EH (cell line): ENCODE measurements at regions not wholly inside any gene's neighbourhood (a gene's known extent, or its start where the extent isn't known, plus 50 kb on each side); places are given as distances from the start of the nearest gene placed in this dataset.

Source experiments
- DNase-seq: peaks from one replicate; pipeline ENCODE4 v3.0.0-alpha.2; 2015; ENCODE audit warnings: low read depth

DNA sequence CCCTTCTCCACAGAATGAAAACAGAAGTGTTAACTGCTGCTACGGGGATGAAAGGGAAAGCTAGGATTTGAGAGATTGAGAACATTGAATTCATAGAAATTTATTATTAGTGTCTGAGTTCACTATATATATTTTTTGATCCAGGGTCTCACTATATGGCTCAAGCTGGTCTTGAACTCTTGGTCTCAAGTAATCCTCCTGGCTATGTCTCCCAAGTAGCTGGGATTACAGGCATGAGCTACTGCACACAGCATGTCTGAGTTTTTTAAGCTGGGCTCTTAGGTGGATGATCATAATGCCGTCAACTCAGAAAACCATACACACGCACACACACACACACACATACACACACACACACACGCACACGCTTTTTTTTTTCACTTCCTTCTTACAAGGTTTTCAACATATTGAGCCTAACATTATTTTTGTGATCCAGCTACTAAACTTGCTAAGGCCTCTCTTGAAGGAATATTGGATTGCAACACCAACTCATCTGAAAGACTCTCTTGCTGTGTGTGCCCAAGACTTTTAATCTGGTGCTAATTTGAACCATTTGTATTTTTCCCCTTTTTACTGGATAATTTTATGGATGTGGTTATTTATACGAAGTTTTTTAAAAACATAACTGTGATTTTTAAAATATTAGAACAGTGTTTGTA is 1045.4 kb downstream of the DTWD2 start:
- DNase-seq, result peak; percentile 11

DNA sequence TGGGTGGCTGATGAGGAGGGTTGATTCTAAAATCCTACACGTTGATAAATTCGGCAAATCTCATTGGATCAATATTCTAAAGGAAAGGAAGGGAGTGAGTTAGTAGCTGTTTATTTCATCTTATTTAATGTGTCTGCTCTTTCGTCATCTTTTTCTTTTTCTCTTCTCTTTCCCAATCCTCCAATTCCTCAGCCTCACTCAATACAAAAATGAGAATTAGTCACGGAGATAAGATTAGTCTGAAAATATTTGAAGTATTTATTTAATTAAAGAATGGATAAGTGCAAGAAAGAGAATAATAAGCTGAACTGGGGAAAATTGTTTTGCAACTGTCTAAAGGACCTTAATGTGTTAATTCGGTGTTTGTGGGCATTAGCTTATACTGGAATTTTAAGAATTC is 1095.1 kb downstream of the DTWD2 start:
- DNase-seq, result peak; percentile 27

DNA sequence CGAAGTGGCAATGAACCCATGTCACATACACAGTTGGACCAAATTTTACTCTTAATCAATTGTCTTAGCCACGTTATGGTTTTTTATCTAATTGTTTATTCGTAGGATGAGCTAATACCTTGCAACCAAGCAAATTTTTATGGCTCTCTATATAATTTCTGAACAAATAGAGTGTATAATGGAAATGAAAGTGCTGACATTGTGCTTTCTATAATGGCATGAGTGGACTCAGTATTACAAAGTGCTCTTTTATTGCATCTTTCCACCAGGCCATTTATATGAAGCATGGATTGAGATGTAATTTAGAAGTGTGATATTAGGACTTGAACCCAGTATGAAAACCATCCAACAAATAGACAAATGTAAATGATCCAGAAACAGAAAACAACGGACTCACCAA is 1096.0 kb downstream of the DTWD2 start:
- no peak for DNase-seq

DNA sequence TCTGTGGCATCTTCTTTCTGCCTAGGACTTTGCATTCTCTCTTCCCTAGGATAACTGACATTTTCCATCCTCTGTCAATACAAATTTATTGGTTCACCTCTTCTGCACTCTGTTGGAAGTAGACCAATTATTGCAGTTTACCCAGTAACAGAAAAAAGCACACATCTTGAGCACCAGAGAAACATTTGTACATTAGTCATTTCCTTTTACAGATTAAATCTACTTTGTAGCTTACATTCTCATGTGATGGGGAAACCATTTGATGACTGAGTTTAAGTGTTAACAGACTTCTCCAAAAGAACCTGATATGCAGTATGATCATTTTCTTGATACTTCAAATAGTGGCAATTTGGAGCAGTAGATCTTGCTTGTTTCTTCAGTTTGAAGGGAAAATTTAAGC is 1098.8 kb downstream of the DTWD2 start:
- DNase-seq, result peak; percentile 84

DNA sequence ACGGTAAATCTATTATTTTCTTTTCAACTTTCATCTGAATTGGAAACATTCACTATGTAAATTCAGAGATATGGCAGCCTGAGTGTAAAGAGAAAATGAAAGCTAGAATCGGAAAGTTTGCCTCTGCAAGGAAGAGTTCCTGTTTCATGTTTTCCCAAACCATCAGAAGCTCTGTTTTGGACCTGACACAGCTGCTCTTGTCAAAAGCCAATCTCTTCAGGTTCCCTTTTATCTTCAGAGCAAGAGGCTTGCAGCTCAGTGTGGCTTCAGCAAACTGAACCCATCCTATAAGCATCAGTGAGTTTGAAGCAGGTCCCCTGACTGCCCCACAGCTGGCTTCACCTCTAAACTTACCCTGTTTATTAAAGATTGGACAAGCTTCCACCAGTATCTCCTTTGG is 1099.7 kb downstream of the DTWD2 start:
- no peak for DNase-seq

DNA sequence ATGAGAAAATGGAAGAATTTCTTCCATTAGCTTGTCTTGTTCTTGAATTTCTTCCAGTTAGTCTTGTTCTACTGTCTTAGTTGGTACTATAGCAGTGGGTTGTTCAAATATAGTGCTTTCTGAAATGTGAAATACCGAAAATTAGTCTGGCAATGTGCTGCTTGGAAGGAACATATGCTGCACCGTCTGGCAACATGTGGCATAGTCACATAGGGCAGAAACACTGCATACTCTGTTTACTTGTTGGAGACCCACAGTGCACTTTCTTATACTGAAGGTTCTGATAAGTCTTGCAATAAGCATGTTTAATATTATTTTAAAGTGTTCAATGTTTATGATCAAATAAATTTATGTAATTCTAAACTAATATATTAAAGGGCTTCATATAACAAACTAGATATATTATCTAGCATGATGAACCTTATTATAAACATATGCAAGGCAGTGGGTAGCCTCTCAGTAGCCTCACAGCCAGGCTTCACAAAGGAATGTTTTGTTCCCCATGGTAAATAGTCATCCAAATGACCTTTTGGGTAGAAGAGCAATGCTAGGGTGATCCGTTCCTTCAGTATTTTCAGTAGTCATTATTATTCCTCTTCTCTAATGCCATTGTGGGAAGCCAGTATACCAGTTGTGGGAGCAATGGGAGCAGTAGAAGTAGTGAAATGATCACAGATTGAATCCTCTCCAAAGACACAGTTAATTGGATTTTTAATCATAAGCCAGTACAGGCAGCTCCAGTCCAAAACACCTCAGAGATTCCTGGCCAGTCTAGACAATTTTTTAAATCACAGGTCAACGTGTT is 1106.7 kb downstream of the DTWD2 start:
- peak; percentile 1 for DNase-seq

DNA sequence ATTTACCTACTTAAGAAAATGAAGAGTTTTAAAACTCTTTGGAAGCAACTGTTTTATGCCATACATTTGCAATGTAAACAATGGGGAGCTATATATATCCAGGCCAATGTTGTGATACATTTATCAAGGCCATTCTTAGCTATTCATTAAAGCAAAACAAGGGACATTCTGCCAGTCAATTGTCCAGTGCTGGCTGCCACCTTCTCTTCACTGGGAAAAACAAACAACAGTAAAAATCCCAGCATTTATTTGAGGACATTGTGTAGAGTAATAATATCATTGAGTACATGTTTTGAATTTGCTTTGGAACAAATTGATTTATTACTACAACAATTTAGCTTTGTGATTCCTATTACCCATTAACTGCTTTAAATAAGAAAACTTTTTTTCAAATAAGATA is 1107.4 kb downstream of the DTWD2 start:
- DNase-seq, result no peak

DNA sequence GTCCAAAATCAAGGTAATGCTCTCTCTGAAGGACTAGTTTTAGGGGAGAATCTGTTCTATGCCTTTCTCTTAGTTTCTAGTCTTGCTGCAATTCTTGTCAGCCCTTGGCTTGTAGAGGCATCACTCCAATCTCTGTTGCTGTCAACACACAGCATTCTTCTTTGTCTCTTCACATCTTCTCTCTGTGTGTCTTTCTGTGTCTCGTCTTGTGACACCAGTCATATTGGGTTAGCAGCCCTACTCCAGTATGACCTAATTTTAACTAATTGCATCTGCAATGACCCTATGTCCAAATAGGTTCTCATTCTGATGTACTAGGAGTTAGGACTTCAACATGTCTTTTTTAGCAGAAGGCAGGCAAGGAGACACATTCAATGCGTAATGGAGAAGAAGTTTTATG is 1110.6 kb downstream of the DTWD2 start:
- DNase-seq, result no peak

DNA sequence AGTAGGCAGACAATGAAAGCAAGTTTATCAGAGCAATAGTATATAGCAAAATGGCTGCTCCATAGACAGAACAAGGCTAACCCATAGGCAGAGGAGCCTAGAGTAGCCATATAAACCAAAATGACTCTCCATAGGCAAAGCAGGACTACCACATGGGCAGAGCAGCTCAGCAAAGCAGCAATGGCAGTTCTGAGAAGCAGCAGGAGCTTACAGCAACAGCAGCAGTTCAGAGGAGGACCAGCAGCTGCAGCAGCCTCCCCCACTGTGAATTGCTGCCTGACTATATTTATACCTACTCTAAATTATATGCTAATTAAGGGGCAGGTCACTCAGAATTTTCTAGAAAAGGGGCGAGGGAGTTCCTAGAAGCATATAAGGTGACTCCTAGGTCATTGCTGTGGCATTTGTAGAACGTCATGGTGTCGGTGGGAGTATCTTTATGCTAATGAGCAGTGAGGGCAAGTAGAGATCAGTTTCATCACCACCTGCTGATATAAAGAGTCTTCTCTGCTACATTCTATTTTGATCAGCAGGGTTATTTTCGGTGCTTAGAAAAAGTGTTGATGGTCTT is 1115.5 kb downstream of the DTWD2 start:
- DNase-seq, result no peak

DNA sequence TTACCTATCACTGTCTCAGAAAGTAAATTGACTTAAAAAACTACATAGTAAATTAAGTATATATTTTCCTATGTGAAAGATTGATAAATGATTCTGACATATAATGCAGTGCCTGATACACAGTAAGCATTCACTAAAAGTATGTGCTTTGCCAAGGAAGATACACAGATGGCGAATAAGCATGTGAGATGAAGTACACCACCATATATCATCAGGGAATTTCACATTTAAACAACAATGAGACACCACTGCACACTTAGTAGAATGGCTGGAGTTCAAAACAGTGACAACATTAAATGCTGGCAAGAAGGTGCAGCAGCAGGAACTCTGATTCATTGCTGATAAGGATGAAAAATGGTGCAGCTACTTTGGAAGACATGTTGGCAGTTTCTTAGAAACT is 1118.8 kb downstream of the DTWD2 start:
- DNase-seq, result no peak

DNA sequence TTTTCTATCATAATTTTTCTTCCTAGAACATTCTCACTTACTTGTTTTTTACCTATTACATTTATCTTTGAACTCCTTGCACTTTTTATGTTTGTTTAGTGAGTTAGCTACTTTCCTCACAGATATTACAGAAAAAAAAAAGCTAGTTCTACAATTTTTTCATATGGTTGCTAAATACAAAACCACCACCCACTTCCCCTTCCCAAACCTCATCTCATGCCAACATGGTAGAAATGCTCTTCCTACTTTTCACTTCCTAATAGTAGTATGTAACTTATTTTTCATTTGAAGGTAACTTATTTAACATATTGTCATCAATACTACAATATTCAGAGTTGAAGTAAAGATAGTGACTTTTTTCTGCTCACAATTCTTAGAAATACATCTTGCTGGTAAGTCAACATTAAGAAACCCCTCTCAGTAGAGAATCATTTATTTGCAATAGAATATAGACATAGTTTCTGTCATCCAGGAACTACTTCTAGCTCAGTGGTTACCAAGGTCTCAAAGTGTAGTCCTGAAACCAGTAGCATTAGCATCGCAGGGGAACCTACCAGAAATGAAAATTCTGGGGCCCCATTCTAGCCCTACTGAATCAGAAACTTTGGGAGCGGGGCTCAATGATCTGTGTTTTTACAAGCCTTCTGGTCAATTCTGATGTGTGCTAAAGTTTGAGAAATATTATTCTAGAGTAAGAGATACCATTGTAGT is 1124.6 kb downstream of the DTWD2 start:
- no peak for DNase-seq

DNA sequence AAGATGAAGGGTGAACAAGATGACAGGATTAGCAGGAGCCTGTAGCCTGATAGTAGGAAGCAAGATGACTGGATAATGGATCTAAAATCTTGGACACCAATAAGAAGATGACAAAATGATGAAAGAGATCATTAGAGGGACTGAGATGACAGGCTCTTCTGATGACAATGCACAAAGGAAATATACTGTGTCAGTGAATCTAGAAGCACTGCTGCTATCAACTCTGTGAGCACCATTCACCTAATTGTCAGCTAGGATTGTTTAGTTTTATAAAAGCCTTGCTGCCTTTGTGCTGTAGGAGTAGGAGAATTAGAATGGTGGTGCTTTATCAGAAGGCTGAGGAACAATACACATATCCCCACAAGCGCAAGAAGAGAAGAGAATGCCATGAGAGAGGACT is 1127.8 kb downstream of the DTWD2 start:
- DNase-seq, result no peak

DNA sequence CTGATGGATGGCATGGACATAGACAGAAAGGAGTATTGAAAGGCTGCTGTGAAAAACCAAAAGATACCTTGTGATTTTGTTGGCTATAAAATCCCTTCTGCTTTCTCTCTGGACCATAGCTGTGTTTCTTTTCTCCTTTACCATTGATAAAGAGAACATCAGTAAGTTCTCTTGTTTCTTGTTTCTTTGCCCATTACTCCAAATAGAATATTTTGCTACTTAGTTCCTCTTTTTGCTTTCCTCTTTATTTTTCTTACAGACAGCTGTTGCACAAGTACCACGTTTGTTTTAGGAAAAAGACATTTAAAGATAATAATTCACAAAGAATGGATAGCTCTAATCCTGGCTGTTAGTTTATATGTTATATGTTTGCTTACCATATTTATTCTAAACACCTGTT is 1129.2 kb downstream of the DTWD2 start:
- DNase-seq, result no peak

DNA sequence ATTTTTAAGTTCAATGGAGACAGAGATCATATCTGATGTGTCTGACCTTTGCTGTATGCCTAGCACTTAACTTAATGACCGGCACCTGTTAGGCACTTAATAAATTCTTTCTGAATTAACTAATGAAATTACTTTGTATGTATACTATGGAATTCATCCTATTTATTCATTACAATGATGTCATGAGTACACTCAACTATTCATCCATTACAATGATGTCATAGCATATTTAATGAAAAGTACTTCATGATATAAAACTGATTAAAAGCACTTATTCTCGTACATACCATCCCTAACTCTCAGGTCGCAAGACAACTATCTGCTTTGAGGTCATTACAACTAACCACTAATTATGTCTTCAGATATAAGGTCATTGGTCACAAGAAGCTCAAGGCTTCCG is 1131.6 kb downstream of the DTWD2 start:
- no peak for DNase-seq

DNA sequence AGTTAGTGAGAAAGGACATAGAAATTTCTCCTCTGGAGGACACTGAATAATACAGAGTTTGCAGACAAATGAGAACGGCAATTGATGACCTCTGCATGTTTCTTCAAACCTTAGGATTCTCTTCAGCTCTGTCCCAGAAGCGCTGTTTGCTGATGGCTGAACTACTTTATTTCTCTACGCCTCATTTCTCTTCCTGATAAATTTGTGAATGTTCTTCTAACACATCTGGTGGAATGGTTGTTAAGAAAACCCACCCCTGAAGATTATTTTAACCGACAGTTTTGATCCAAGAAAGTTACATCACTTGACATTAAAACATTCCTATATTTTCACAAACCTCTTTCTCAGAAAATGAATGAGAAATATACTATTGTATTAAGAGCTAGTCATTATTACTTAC is 1150.6 kb downstream of the DTWD2 start:
- no peak for DNase-seq

DNA sequence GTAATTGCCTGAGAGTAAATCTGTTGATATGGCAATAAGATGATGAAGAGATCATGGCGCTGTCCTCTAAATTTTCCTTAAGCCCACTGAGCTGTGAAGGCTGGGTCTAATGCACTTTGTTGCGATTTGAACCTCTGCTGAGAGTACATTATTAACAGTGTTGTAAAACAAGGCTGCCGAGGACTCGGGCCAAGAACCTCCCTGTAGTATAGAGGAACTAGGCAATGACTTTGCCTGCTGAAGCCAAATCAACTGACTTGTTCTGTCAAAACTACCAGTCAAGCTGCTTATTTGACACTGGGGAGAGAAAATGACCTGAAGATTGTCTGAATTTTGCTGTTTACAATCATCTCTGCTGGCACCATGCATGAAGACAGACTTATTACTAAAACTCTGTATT is 1154.7 kb downstream of the DTWD2 start:
- DNase-seq, result no peak

DNA sequence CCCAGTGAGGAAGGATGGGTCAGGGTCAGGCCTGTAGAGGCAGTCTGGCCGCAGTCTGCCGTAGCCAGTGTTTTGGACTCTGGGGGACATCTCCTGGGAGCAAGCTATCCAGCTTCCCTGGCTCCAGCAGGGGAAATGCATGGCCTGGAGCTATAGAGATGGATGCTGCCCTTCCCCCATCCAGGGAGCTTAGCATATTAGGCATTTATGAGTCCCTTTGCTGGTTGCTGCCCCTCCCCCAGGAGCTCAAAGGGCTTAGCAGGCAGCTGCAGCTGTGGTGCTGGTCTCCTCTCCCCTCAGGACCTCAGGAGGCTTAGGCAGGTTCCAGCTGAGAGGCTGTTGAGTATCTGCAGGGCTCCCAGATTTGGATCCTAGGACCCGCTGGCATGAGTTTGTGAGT is 1158.7 kb downstream of the DTWD2 start:
- no peak for DNase-seq

DNA sequence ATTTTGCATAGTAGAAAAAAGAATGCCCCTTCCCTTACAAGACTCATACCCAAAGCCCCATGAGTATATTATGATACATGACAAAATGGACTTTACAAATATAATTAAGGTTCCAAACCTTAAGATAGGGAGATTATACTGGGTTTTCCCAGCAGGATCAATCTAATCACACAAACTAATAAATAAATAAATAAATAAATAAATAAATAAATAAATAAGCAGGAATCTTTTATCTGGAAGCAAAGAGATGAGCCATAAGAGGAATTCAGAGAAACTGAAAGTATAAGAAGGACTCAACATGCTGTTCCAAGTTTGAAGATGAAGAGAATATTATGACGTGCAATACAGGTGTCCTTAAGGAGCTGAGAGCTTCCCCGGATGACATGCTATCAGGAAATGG is 1174.5 kb downstream of the DTWD2 start:
- DNase-seq, result no peak

DNA sequence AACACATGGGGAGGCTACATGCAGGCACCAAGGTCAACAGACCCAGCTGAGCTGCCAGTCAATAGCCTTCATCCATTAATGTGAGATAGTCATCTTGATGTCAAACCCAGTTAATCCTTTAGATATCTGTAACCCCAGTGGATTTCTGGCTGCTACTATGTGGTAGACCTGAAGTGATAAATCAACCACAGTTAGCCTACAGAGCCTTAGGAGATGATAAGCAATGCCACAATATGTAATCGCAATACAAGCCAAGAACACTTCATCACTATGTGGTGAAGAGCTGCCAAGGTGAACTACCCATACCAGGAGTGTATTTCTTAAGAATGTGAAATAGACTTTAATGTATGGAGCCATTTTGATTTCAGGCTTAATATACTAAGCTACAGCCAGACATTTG is 1175.5 kb downstream of the DTWD2 start:
- DNase-seq, result no peak

DNA sequence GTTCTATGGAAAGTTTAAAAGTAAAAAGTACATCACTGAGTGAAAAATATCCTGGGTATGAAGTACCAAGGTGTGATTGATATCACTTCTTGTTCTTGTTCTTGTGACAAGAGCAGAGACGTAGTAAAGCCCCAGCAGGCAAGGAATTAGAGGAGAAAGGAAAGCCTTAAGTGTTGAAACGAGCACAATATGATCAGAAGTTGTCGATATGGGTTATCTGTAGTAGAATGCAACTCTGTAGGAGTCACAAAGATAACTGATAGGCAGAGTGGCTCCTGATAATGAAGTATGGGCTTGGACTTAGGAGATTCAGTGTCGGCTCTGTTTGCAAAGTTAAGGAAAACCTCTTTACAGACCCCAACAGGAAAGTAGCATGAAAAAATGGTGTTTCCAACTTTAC is 1179.1 kb downstream of the DTWD2 start:
- no peak for DNase-seq

DNA sequence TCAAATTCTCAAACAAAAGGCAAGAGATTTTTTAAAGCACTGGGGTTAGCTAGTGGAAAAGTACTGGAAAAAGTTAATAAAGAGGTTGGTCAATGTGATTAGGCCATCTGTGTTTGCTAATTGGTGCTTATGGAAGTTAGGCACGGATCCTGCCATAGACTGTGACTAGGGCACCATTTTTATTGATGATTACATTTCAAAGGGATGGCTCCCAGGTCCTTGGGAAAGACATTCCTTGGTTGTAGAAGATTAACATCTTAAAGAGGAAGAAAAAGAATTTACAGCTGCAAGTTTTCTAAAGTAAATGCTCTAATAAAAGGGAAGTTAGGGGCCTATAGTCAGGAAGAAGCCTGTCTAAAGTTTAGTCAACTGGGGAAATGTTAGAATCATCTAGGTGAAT is 1183.3 kb downstream of the DTWD2 start:
- DNase-seq, result peak; percentile 36

DNA sequence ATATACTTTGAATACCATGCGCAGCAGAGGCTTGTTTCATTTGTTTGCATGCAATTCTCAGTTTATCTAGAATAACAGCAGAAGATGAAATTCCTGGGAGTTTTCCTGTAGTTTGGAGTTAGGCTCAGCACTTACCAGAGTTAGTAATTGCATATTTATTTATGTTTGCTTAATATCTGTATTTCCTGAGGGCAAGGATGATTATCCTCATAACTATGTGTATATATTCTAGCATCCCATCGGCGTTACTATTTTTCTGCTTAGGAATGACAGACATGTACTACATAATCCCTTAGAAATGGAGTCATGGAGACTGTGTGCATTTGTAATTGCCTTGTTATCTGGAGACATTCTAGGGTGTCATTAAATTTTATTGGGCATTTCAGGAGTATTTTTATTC is 1184.8 kb downstream of the DTWD2 start:
- DNase-seq, result peak; percentile 96

DNA sequence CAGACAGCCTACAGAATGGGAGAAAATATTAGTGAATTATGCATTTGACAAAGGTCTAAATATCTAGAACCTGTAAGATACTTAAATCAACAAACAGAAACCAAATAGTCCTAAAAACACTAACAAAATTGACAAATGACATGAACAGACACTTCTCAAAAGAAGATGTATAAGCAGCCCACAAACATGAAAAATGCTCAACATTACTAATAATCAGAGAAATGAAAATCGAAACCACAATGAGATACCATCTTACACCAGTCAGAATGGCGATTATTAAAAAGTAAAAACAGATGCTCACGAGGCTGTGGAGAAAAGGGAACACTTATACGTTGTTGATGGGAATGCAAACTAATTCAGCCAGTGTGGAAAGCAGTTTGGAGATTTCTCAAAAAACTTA is 1186.8 kb downstream of the DTWD2 start:
- no peak for DNase-seq
